H9 (cell line): ENCODE measurements at regions not wholly inside any gene's neighbourhood (a gene's known extent, or its start where the extent isn't known, plus 50 kb on each side); places are given as distances from the start of the nearest gene placed in this dataset.

Experiments used
- DNase-seq: peaks from one replicate; pipeline ENCODE4 v3.0.0-alpha.2; 2017
- H2AFZ ChIP-seq: one replicate; pipeline ENCODE4 v1.6.1; 2013; ENCODE audit warnings: mild to moderate bottlenecking, low read length, control low read depth, moderate library complexity
- H2AK5ac ChIP-seq: 2 replicates; pipeline ENCODE4 v1.6.1; 2013; ENCODE audit warnings: low read length, control low read depth, mixed read lengths; ENCODE audit not compliant: insufficient read length
- H2BK120ac ChIP-seq: one replicate; pipeline ENCODE4 v1.6.1; 2013; ENCODE audit warnings: low read depth, mild to moderate bottlenecking, low read length, control low read depth, inconsistent platforms; ENCODE audit not compliant: poor library complexity, severe bottlenecking
- H2BK12ac ChIP-seq: 2 replicates; pipeline ENCODE4 v1.6.1; 2013; ENCODE audit warnings: low read length, control low read depth, mixed read lengths, low read depth; ENCODE audit not compliant: insufficient read length
- H2BK15ac ChIP-seq: 2 replicates; pipeline ENCODE4 v1.6.1; 2013; ENCODE audit warnings: low read depth, low read length, control low read depth
- H2BK20ac ChIP-seq: one replicate; pipeline ENCODE4 v1.6.1; 2013; ENCODE audit warnings: low read depth, mild to moderate bottlenecking, low read length, control low read depth, inconsistent platforms; ENCODE audit not compliant: poor library complexity, severe bottlenecking
- H2BK5ac ChIP-seq: 2 replicates; pipeline ENCODE4 v1.6.1; 2013; ENCODE audit warnings: low read length, control low read depth, mixed read lengths; ENCODE audit not compliant: insufficient read length
- H3K14ac ChIP-seq: 2 replicates; pipeline ENCODE4 v1.6.1; 2013; ENCODE audit warnings: low read length, control low read depth; ENCODE audit not compliant: insufficient read depth
- H3K18ac ChIP-seq: 2 replicates; pipeline ENCODE4 v1.6.1; 2013; ENCODE audit warnings: low read depth, mild to moderate bottlenecking, mixed read lengths, low read length, control low read depth; ENCODE audit not compliant: insufficient read length
- H3K23ac ChIP-seq: 2 replicates; pipeline ENCODE4 v1.6.1; 2013; ENCODE audit warnings: low read length, control low read depth, mixed read lengths, low read depth; ENCODE audit not compliant: insufficient read length
- H3K23me2 ChIP-seq: 2 replicates; pipeline ENCODE4 v1.6.1; 2013; ENCODE audit warnings: low read depth, mild to moderate bottlenecking, mixed read lengths, low read length, control low read depth; ENCODE audit not compliant: insufficient read length, poor library complexity, severe bottlenecking
- H3K27ac ChIP-seq: 2 replicates; pipeline ENCODE4 v1.5.1; 2013; ENCODE audit warnings: low read length, control low read depth, mixed read lengths, low read depth; ENCODE audit not compliant: insufficient read length
- H3K27me3 ChIP-seq: 2 replicates; pipeline ENCODE4 v1.6.1; 2013; ENCODE audit warnings: low read length, control low read depth, inconsistent platforms; ENCODE audit not compliant: insufficient read depth
- H3K4ac ChIP-seq: 2 replicates; pipeline ENCODE4 v1.6.1; 2013; ENCODE audit warnings: low read depth, mild to moderate bottlenecking, control low read depth, inconsistent platforms, low read length, moderate library complexity
- H3K4me1 ChIP-seq: 2 replicates; pipeline ENCODE4 v1.6.1; 2013; ENCODE audit warnings: low read length, control low read depth, inconsistent platforms; ENCODE audit not compliant: insufficient read depth
- H3K4me2 ChIP-seq: 2 replicates; pipeline ENCODE4 v1.6.1; 2013; ENCODE audit warnings: low read length, control low read depth, mixed read lengths; ENCODE audit not compliant: insufficient read length, insufficient read depth
- H3K56ac ChIP-seq: 2 replicates; pipeline ENCODE4 v1.6.1; 2013; ENCODE audit warnings: low read depth, mild to moderate bottlenecking, mixed read lengths, low read length, control low read depth; ENCODE audit not compliant: insufficient read length
- H3K79me1 ChIP-seq: 2 replicates; pipeline ENCODE4 v1.6.1; 2013; ENCODE audit warnings: low read depth, mild to moderate bottlenecking, moderate library complexity, low read length, control low read depth, inconsistent platforms; ENCODE audit not compliant: insufficient read depth, poor library complexity, severe bottlenecking
- H3K79me2 ChIP-seq: 2 replicates; pipeline ENCODE4 v1.6.1; 2013; ENCODE audit warnings: low read length, control low read depth, inconsistent platforms; ENCODE audit not compliant: insufficient read depth
- H3K9ac ChIP-seq: 2 replicates; pipeline ENCODE4 v1.6.1; 2013; ENCODE audit warnings: low read length, control low read depth, mixed read lengths; ENCODE audit not compliant: insufficient read length; ENCODE audit errors: extremely low read depth
- H3K9me3 ChIP-seq: one replicate; pipeline ENCODE4 v1.6.1; 2013; ENCODE audit warnings: low read depth, low read length, inconsistent platforms; ENCODE audit not compliant: control insufficient read depth
- H3T11ph ChIP-seq: one replicate; pipeline ENCODE4 v1.6.1; 2013; ENCODE audit warnings: mild to moderate bottlenecking, low read length, control low read depth, inconsistent platforms
- H4K20me1 ChIP-seq: one replicate; pipeline ENCODE4 v1.6.1; 2013; ENCODE audit not compliant: control insufficient read depth, insufficient read length, insufficient read depth
- H4K5ac ChIP-seq: 2 replicates; pipeline ENCODE4 v1.6.1; 2013; ENCODE audit warnings: low read depth, mild to moderate bottlenecking, mixed read lengths, low read length, control low read depth; ENCODE audit not compliant: insufficient read length
- H4K8ac ChIP-seq: replicated peaks from 2 replicates; pipeline ENCODE4 v1.6.1; 2013; ENCODE audit warnings: low read length, control low read depth, mixed read lengths, low read depth; ENCODE audit not compliant: insufficient read length
- H4K91ac ChIP-seq: 2 replicates; pipeline ENCODE4 v1.6.1; 2013; ENCODE audit warnings: low read depth, mild to moderate bottlenecking, moderate library complexity, mixed read lengths, low read length, control low read depth; ENCODE audit not compliant: insufficient read length
- H3K27ac Mint-ChIP-seq, 3 experiments: 2 replicates in 2 of 3; 3 replicates in 1 of 3; pipeline ENCODE4 v1.8.0; 2020 to 2021; ENCODE audit warnings: mixed read lengths in 3 of 3, mild to moderate bottlenecking in 1 of 3, moderate library complexity in 1 of 3
- H3K27me3 Mint-ChIP-seq: 2 replicates; pipeline ENCODE4 v1.8.0; 2021; ENCODE audit warnings: low read depth, mild to moderate bottlenecking, moderate library complexity, mixed read lengths
- H3K36me3 Mint-ChIP-seq, 3 experiments: 2 replicates in 2 of 3; 3 replicates in 1 of 3; pipeline ENCODE4 v1.8.0; 2020 to 2021; ENCODE audit warnings: low read depth in 3 of 3, mixed read lengths in 3 of 3; ENCODE audit not compliant: insufficient read depth in 1 of 3
- H3K4me1 Mint-ChIP-seq, 2 experiments: 2 replicates each; pipeline ENCODE4 v1.8.0; 2020; ENCODE audit warnings: mixed read lengths in 2 of 2
- H3K4me3 Mint-ChIP-seq, 2 experiments: 2 replicates in 1 of 2; 3 replicates in 1 of 2; pipeline ENCODE4 v1.8.0; 2020 to 2021; ENCODE audit warnings: mild to moderate bottlenecking in 2 of 2, mixed read lengths in 2 of 2, moderate library complexity in 1 of 2
- H3K9me3 Mint-ChIP-seq, 2 experiments: 2 replicates in 1 of 2; 3 replicates in 1 of 2; pipeline ENCODE4 v1.8.0; 2020; ENCODE audit warnings: mild to moderate bottlenecking in 2 of 2, mixed read lengths in 2 of 2, moderate library complexity in 1 of 2
- CTCF ChIP-seq: fragments of 200-600 bp; sonication (generic); conservative IDR thresholded peaks from 3 replicates; pipeline ENCODE4 v1.8.0; 2021; ENCODE audit warnings: antibody characterized with exemption, mild to moderate bottlenecking
- WGBS: extraction: QIAGEN DNeasy Blood & Tissue Kit; methylation state at CpG from one replicate; pipeline ENCODE4 v1.1.7; 2013; ENCODE audit warnings: missing lambda C conversion rate, low lambda C conversion rate, mixed read lengths; ENCODE audit not compliant: insufficient read length; ENCODE audit errors: extremely low coverage; 5-methylcytosine and 5-hydroxymethylcytosine counted together

- Histone ChIP-seq H2AK5ac (no peak overlapping the region), H2BK5ac (no peak overlapping the region), H3K9ac (no peak overlapping the region), H3K14ac (no peak overlapping the region), H2AFZ (no peak overlapping the region), H3K79me1 (no peaks in the 10 kb centered on the region), H3K18ac (no peak overlapping the region), H3K56ac (no peak overlapping the region), H3K9me3 (no peaks in the 10 kb centered on the region), H2BK15ac (no peak overlapping the region), H3K27ac (no peak overlapping the region), H4K8ac (no peak overlapping the region), H3K27me3 (no peaks in the 10 kb centered on the region), H3K23ac (no peak overlapping the region), H3K23me2 (no peaks in the 10 kb centered on the region), H3K79me2 (no peaks in the 10 kb centered on the region), H3K4me2 (no peak overlapping the region), H4K5ac (no peak overlapping the region), H2BK120ac (no peak overlapping the region), H4K20me1 (no peaks in the 10 kb centered on the region), H2BK12ac (no peak overlapping the region), H3K4me1 (no peaks in the 10 kb centered on the region), H4K91ac (no peak overlapping the region), H2BK20ac (no peak overlapping the region), H3T11ph (no peak overlapping the region), H3K4ac (no peak overlapping the region)
- H3K27ac Mint-ChIP-seq, result no peak overlapping the region
- no peaks in the 10 kb centered on the region for H3K36me3 Mint-ChIP-seq
- WGBS, result no CpG with 5 or more reads among the region's 2 CpGs
- no peaks in the 10 kb centered on the region for H3K27me3 Mint-ChIP-seq
- no peak overlapping the region for H3K4me3 Mint-ChIP-seq
- no peaks in the 10 kb centered on the region for H3K4me1 Mint-ChIP-seq
- H3K9me3 Mint-ChIP-seq, result no peaks in the 10 kb centered on the region
- no peak for DNase-seq
- TF ChIP-seq CTCF, result no peak
These were observed 319.8 kb upstream of the HNRNPA3 start for GRCh38 chr2:176892676-176893226.
